ENCODE measurements at regions not wholly inside any gene's neighbourhood (a gene's known extent, or its start where the extent isn't known, plus 50 kb on each side); places are given as distances from the start of the nearest gene placed in this dataset.
"Not testable (repeated sequence)": the region's sequence is repeated elsewhere in the genome, so short reads cannot be mapped to it uniquely, and the experiment has no call there.

DNA sequence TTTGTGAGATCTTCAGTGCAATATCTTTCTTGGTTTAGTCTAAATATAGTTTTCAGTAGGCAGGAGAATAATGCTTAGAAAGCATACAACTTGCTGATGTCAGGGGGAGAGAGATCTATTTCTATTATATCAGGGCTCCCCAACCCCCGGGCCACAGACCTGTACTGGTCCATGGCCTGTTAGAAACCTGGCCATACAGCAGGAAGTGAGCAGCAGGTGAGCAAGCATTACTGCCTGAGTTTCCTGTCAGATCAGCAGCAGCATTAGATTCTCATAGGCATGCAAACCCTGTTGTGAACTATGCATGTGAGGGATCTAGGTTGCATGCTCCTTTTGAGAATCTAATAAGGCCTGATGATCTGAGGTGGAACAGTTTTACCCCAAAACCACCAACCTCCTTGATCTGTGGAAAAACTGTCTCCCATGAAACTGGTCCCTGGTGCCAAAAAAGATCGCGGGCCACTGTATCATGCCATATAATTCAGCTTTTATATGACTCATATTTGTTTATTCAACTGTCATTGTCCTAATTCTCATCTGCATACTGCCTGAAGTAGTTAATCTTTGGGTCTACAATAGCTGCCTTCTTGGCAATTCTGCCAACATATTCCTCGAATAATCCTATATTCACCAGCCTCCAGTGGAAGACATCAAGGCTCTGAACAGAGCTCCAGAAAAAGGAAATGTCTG is 163.6 kb upstream of the DYRK2 start:
- Histone ChIP-seq H3K27me3 (ENCODE audit: control insufficient read depth in 4 of 4, insufficient read depth in 4 of 4, low read length in 3 of 4) (peaks cover 0 to 3% (median 0%) of the 10 kb centered on the region in 4 donors), H3K4me3 (ENCODE audit: low read depth in 1 of 3, low read length in 3 of 3) (no peak overlapping the region), H3K4me1 (ENCODE audit: control insufficient read depth in 4 of 4, insufficient read depth in 4 of 4, low read length in 3 of 4) (no peaks in the 10 kb centered on the region), H3K9me3 (ENCODE audit: control insufficient read depth in 4 of 4, low read length in 3 of 4) (peaks cover 4 to 22% (median 8%) of the 10 kb centered on the region in 4 donors), H3K27ac (ENCODE audit: low read depth in 1 of 2, low read length in 2 of 2) (no peak overlapping the region), H3K9ac (ENCODE audit: low read depth in 1 of 2, low read length in 2 of 2) (no peak overlapping the region), H3K36me3 (ENCODE audit: control insufficient read depth in 4 of 4, insufficient read depth in 3 of 4, low read depth in 1 of 4, low read length in 3 of 4) (no peaks in the 10 kb centered on the region)
- TF ChIP-seq TAF1 (conservative IDR thresholded peaks at IDR 0.05) (no peak), EGR1 (IDR thresholded peaks at IDR 0.05; ENCODE audit: low read depth in 2 of 2) (no peak), HNF4G (IDR thresholded peaks at IDR 0.05) (no peak), RAD21 (IDR thresholded peaks at IDR 0.05) (no peak), MAX (IDR thresholded peaks at IDR 0.05) (no peak), ZBTB33 (IDR thresholded peaks at IDR 0.05) (no peak)
- no peak for DNase-seq (ENCODE audit: low spot score)
- WGBS = 84% methylated on average over 4 of the region's 4 CpGs

GRCh38 chr12:67486671-67487070 is 161.9 kb upstream of the DYRK2 start:
- 69% methylated on average over 2 of the region's 2 CpGs for WGBS
- H3K4me1 ChIP-seq (ENCODE audit: control insufficient read depth in 4 of 4, insufficient read depth in 4 of 4, low read length in 3 of 4) = no peaks in the 10 kb centered on the region
- H3K4me3 ChIP-seq (ENCODE audit: low read depth in 1 of 3, low read length in 3 of 3) = no peak overlapping the region
- H3K27ac ChIP-seq (ENCODE audit: low read depth in 1 of 2, low read length in 2 of 2) = no peak overlapping the region
- DNase-seq (ENCODE audit: low spot score) = no peak
- H3K9ac ChIP-seq (ENCODE audit: low read depth in 1 of 2, low read length in 2 of 2) = no peak overlapping the region
- peaks cover 4 to 33% (median 9%) of the 10 kb centered on the region in 4 donors for H3K9me3 ChIP-seq (ENCODE audit: control insufficient read depth in 4 of 4, low read length in 3 of 4)
- no peak for TF ChIP-seq TAF1 (conservative IDR thresholded peaks at IDR 0.05)
- TF ChIP-seq CTCF (IDR thresholded peaks at IDR 0.05; ENCODE audit: low read depth, low read length, missing input control) = no peak
- TF ChIP-seq FOXA2 (IDR thresholded peaks at IDR 0.05) = no peak
- TF ChIP-seq RAD21 (IDR thresholded peaks at IDR 0.05) = no peak
- no peak for TF ChIP-seq GABPA (IDR thresholded peaks at IDR 0.05 in 1 of 2, conservative IDR thresholded peaks at IDR 0.05 in 1 of 2)
- no peak for TF ChIP-seq NR2F2 (IDR thresholded peaks at IDR 0.05)
- TF ChIP-seq, protein P1, sequence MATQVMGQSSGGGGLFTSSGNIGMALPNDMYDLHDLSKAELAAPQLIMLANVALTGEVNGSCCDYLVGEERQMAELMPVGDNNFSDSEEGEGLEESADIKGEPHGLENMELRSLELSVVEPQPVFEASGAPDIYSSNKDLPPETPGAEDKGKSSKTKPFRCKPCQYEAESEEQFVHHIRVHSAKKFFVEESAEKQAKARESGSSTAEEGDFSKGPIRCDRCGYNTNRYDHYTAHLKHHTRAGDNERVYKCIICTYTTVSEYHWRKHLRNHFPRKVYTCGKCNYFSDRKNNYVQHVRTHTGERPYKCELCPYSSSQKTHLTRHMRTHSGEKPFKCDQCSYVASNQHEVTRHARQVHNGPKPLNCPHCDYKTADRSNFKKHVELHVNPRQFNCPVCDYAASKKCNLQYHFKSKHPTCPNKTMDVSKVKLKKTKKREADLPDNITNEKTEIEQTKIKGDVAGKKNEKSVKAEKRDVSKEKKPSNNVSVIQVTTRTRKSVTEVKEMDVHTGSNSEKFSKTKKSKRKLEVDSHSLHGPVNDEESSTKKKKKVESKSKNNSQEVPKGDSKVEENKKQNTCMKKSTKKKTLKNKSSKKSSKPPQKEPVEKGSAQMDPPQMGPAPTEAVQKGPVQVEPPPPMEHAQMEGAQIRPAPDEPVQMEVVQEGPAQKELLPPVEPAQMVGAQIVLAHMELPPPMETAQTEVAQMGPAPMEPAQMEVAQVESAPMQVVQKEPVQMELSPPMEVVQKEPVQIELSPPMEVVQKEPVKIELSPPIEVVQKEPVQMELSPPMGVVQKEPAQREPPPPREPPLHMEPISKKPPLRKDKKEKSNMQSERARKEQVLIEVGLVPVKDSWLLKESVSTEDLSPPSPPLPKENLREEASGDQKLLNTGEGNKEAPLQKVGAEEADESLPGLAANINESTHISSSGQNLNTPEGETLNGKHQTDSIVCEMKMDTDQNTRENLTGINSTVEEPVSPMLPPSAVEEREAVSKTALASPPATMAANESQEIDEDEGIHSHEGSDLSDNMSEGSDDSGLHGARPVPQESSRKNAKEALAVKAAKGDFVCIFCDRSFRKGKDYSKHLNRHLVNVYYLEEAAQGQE (IDR thresholded peaks at IDR 0.05) = no peak
- no peaks in the 10 kb centered on the region for H3K36me3 ChIP-seq (ENCODE audit: control insufficient read depth in 4 of 4, insufficient read depth in 3 of 4, low read depth in 1 of 4, low read length in 3 of 4)
- peaks cover 0 to 3% (median 0%) of the 10 kb centered on the region in 4 donors for H3K27me3 ChIP-seq (ENCODE audit: control insufficient read depth in 4 of 4, insufficient read depth in 4 of 4, low read length in 3 of 4)

DNA sequence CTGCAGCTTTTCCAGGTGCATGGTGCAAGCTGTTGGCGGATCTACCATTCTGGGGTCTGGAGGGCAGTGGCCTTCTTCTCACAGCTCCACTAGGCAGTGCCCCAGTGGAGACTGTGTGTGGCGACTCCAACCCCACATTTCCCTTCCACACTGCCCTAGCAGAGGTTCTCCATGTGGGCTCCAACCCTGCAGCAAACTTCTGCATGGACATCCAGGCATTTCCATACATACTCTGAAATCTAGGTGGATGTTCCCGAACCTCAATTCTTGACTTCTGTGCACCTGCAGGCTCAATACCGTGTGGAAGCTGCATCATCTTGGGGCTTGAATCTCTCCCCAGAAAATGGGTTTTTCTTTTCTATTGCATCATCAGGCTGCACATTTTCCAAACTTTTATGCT is 160.2 kb upstream of the DYRK2 start:
- not testable (repeated sequence) for H3K27ac ChIP-seq (ENCODE audit: low read depth in 1 of 2, low read length in 2 of 2); H3K4me1 ChIP-seq (ENCODE audit: control insufficient read depth in 4 of 4, insufficient read depth in 4 of 4, low read length in 3 of 4); H3K27me3 ChIP-seq (ENCODE audit: control insufficient read depth in 4 of 4, insufficient read depth in 4 of 4, low read length in 3 of 4); H3K9ac ChIP-seq (ENCODE audit: low read depth in 1 of 2, low read length in 2 of 2); H3K36me3 ChIP-seq (ENCODE audit: control insufficient read depth in 4 of 4, insufficient read depth in 3 of 4, low read depth in 1 of 4, low read length in 3 of 4); DNase-seq (ENCODE audit: low spot score); H3K4me3 ChIP-seq (ENCODE audit: low read depth in 1 of 3, low read length in 3 of 3)
- peaks cover 4 to 38% (median 9%) of the 10 kb centered on the region in 4 donors for H3K9me3 ChIP-seq (ENCODE audit: control insufficient read depth in 4 of 4, low read length in 3 of 4)
- 74% methylated on average over 4 of the region's 4 CpGs for WGBS
